ENCODE measurements at regions not wholly inside any gene's neighbourhood (a gene's known extent, or its start where the extent isn't known, plus 50 kb on each side); places are given as distances from the start of the nearest gene placed in this dataset.
"Not testable (repeated sequence)": the region's sequence is repeated elsewhere in the genome, so short reads cannot be mapped to it uniquely, and the experiment has no call there.

- not testable (repeated sequence) for DNase-seq
Observed at GRCh38 chr6:21282360-21282759, 311.2 kb upstream of the SOX4 start.

- no peak for DNase-seq
Observed at GRCh38 chr6:21284166-21284565, 309.4 kb upstream of the SOX4 start.

GRCh38 chr6:21284706-21285105 is 308.8 kb upstream of the SOX4 start:
- no peak for DNase-seq

- no peak for DNase-seq
Observed at GRCh38 chr6:21294144-21294543, 299.4 kb upstream of the SOX4 start.

GRCh38 chr6:21295506-21296240 is 297.9 kb upstream of the SOX4 start:
- DNase-seq, result no peak

- DNase-seq, result no peak
Observed at GRCh38 chr6:21297665-21298064, 295.9 kb upstream of the SOX4 start.

GRCh38 chr6:21299216-21299615 is 294.3 kb upstream of the SOX4 start:
- DNase-seq, result no peak

GRCh38 chr6:21300439-21300838 is 293.1 kb upstream of the SOX4 start:
- DNase-seq, result no peak

GRCh38 chr6:21305893-21306332 is 287.6 kb upstream of the SOX4 start:
- no peak for DNase-seq

GRCh38 chr6:21306546-21306945 is 287.0 kb upstream of the SOX4 start:
- no peak for DNase-seq

GRCh38 chr6:21309807-21310221 is 283.7 kb upstream of the SOX4 start:
- DNase-seq, result no peak

GRCh38 chr6:21310568-21311140 is 282.9 kb upstream of the SOX4 start:
- no peak for DNase-seq

GRCh38 chr6:21312118-21312517 is 281.4 kb upstream of the SOX4 start:
- no peak for DNase-seq

- no peak for DNase-seq
Observed at GRCh38 chr6:21317642-21318041, 275.9 kb upstream of the SOX4 start.

- DNase-seq, result no peak
Observed at GRCh38 chr6:21321076-21321475, 272.5 kb upstream of the SOX4 start.

- DNase-seq, result no peak
Observed at GRCh38 chr6:21321531-21321930, 272.0 kb upstream of the SOX4 start.

GRCh38 chr6:21323577-21323976 is 270.0 kb upstream of the SOX4 start:
- no peak for DNase-seq

GRCh38 chr6:21325201-21325856 is 268.2 kb upstream of the SOX4 start:
- no peak for DNase-seq

- no peak for DNase-seq
Observed at GRCh38 chr6:21327326-21328112, 266.0 kb upstream of the SOX4 start.

GRCh38 chr6:21331235-21331634 is 262.3 kb upstream of the SOX4 start:
- DNase-seq, result no peak

GRCh38 chr6:21332077-21332476 is 261.5 kb upstream of the SOX4 start:
- DNase-seq, result no peak

GRCh38 chr6:21332660-21333059 is 260.9 kb upstream of the SOX4 start:
- DNase-seq, result no peak

- DNase-seq, result no peak
Observed at GRCh38 chr6:21333715-21334114, 259.8 kb upstream of the SOX4 start.

Data from NCI-H524 treated with DMSO at 0.1 percent for 48 hours (cell line).